ENCODE measurements at regions not wholly inside any gene's neighbourhood (a gene's known extent, or its start where the extent isn't known, plus 50 kb on each side); places are given as distances from the start of the nearest gene placed in this dataset.

GRCh38 chr3:74233091-74233490 lies 381.4 kb downstream of the CNTN3 start:
- no peak for TF ChIP-seq POLR2A (IDR thresholded peaks at IDR 0.05; ENCODE audit: extremely low read depth, insufficient read length)
- TF ChIP-seq CTCF (IDR thresholded peaks at IDR 0.05; ENCODE audit: low read depth, low read length) = no peak
- TF ChIP-seq MAX (IDR thresholded peaks at IDR 0.05; ENCODE audit: low read depth, low read length) = no peak
- no peak for TF ChIP-seq MYC (IDR thresholded peaks at IDR 0.05; ENCODE audit: low read depth, low read length)
